GM23338 (cell line): ENCODE measurements at regions not wholly inside any gene's neighbourhood (a gene's known extent, or its start where the extent isn't known, plus 50 kb on each side); places are given as distances from the start of the nearest gene placed in this dataset.

Experiments used
- ATAC-seq: fragments of 200-7000 bp; cut with Tn5 transposase; 3 replicates; pipeline ENCODE4 v1.9.1; 2020
- DNase-seq: peaks from one replicate; pipeline ENCODE4 v3.0.0-alpha.2; 2015; ENCODE audit warnings: low spot score
- H2AFZ ChIP-seq: fragments of 200-600 bp; sonication (generic); 2 replicates; pipeline ENCODE4 v1.8.0; 2016; ENCODE audit warnings: antibody characterized with exemption, mild to moderate bottlenecking, moderate library complexity
- H3F3A ChIP-seq: fragments of 200-600 bp; sonication (generic); replicated peaks from 2 replicates; pipeline ENCODE4 v1.8.0; 2017; ENCODE audit warnings: antibody characterized with exemption, mixed run types, low read depth
- H3K27ac ChIP-seq: fragments of 200-600 bp; sonication (generic); 2 replicates; pipeline ENCODE4 v1.6.1; 2016; ENCODE audit warnings: low read depth
- H3K27me3 ChIP-seq: fragments of 200-600 bp; sonication (generic); 2 replicates; pipeline ENCODE4 v1.8.0; 2016; ENCODE audit warnings: mild to moderate bottlenecking, mixed run types, moderate library complexity; ENCODE audit not compliant: insufficient read depth
- H3K36me3 ChIP-seq: fragments of 200-600 bp; sonication (generic); 2 replicates; pipeline ENCODE4 v1.8.0; 2016; ENCODE audit warnings: mild to moderate bottlenecking; ENCODE audit not compliant: insufficient read depth
- H3K4me1 ChIP-seq: fragments of 200-600 bp; sonication (generic); 2 replicates; pipeline ENCODE4 v1.8.0; 2016; ENCODE audit warnings: mild to moderate bottlenecking, moderate library complexity; ENCODE audit not compliant: insufficient read depth
- H3K4me2 ChIP-seq: fragments of 200-600 bp; sonication (generic); 2 replicates; pipeline ENCODE4 v1.7.1; 2017; ENCODE audit warnings: mixed run types
- H3K4me3 ChIP-seq: fragments of 200-600 bp; sonication (generic); 2 replicates; pipeline ENCODE4 v1.6.1; 2016; ENCODE audit warnings: mixed run types
- H3K79me2 ChIP-seq: fragments of 200-600 bp; sonication (generic); replicated peaks from 2 replicates; pipeline ENCODE4 v1.8.0; 2017; ENCODE audit warnings: mild to moderate bottlenecking; ENCODE audit not compliant: insufficient read depth
- H3K9me2 ChIP-seq: fragments of 200-600 bp; sonication (generic); 2 replicates; pipeline ENCODE4 v1.8.0; 2017; ENCODE audit not compliant: insufficient read depth
- H4K20me1 ChIP-seq: fragments of 200-600 bp; sonication (generic); replicated peaks from 2 replicates; pipeline ENCODE4 v1.8.0; 2017; ENCODE audit warnings: mild to moderate bottlenecking; ENCODE audit not compliant: insufficient read depth
- H3K27ac Mint-ChIP-seq: 2 replicates; pipeline ENCODE4 v1.8.0; 2020; ENCODE audit warnings: inconsistent platforms, mild to moderate bottlenecking, moderate library complexity, mixed read lengths
- H3K27me3 Mint-ChIP-seq: 3 replicates; pipeline ENCODE4 v1.8.0; 2022; ENCODE audit warnings: low read depth, mild to moderate bottlenecking, moderate library complexity, mixed read lengths, inconsistent platforms; ENCODE audit not compliant: insufficient read depth, poor library complexity
- H3K36me3 Mint-ChIP-seq: 3 replicates; pipeline ENCODE4 v1.8.0; 2021; ENCODE audit warnings: low read depth, mild to moderate bottlenecking, inconsistent platforms, moderate library complexity, mixed read lengths
- H3K4me1 Mint-ChIP-seq: 3 replicates; pipeline ENCODE4 v1.8.0; 2020; ENCODE audit warnings: mild to moderate bottlenecking, inconsistent platforms, mixed read lengths
- H3K4me3 Mint-ChIP-seq: 3 replicates; pipeline ENCODE4 v1.8.0; 2021; ENCODE audit warnings: moderate library complexity, mild to moderate bottlenecking, inconsistent platforms, mixed read lengths
- H3K9me3 Mint-ChIP-seq: 3 replicates; pipeline ENCODE4 v1.8.0; 2020; ENCODE audit warnings: moderate library complexity, mild to moderate bottlenecking, inconsistent platforms, mixed read lengths
- JUNB ChIP-seq: IDR thresholded peaks from one replicate; pipeline ENCODE4 v1.6.1; 2016; ENCODE audit warnings: antibody characterized with exemption; ENCODE audit not compliant: unreplicated experiment
- STAT1 ChIP-seq: IDR thresholded peaks from one replicate; pipeline ENCODE4 v1.6.1; 2016; ENCODE audit warnings: antibody characterized with exemption; ENCODE audit not compliant: unreplicated experiment
- ZNF114 ChIP-seq: fragments of 250-450 bp; sonication (Bioruptor Pico); IDR thresholded peaks from 2 replicates; pipeline ENCODE4 v1.5.0; 2020; ENCODE audit warnings: mild to moderate bottlenecking, moderate library complexity
- TF ChIP-seq, protein P1 (sequence below): fragments of 250-450 bp; sonication (Bioruptor Pico); IDR thresholded peaks from 2 replicates; pipeline ENCODE4 v1.5.0; 2020; ENCODE audit warnings: mild to moderate bottlenecking, moderate library complexity
- TF ChIP-seq, protein P2 (sequence below): IDR thresholded peaks from 2 replicates; pipeline ENCODE4 v1.6.1; 2016; ENCODE audit warnings: antibody characterized with exemption
- TF ChIP-seq, protein P3 (sequence below), 2 experiments: fragments of 200-600 bp in 1 of 2; sonication (generic) in 1 of 2; conservative IDR thresholded peaks; 2 replicates each; pipeline versions ENCODE4 v1.5.1 to v1.6.1; 2016 to 2017; ENCODE audit warnings: antibody characterized with exemption in 2 of 2, low read depth in 2 of 2, mild to moderate bottlenecking in 2 of 2, moderate library complexity in 1 of 2

DNA sequence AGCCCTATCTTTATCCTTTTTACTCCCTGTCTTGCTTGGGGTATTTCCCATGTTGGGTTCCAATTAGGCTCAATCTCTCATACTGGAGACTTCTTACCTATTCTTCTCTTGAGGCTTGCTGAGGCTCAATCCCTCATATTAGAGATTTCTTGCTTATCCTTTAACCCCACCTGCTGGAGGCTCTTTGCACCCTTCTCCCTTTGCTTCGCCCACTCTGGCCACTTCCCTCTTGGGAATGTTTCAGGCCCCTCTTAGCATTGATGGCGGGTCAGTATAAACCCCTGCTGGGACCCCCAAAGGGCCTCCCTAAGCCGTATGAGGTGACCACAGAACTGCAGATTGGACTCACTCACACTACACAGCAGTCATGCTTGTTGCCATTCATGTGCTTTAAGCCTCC is 69.3 kb upstream of the CDK20 start (continued):
- TF ChIP-seq, protein P1, sequence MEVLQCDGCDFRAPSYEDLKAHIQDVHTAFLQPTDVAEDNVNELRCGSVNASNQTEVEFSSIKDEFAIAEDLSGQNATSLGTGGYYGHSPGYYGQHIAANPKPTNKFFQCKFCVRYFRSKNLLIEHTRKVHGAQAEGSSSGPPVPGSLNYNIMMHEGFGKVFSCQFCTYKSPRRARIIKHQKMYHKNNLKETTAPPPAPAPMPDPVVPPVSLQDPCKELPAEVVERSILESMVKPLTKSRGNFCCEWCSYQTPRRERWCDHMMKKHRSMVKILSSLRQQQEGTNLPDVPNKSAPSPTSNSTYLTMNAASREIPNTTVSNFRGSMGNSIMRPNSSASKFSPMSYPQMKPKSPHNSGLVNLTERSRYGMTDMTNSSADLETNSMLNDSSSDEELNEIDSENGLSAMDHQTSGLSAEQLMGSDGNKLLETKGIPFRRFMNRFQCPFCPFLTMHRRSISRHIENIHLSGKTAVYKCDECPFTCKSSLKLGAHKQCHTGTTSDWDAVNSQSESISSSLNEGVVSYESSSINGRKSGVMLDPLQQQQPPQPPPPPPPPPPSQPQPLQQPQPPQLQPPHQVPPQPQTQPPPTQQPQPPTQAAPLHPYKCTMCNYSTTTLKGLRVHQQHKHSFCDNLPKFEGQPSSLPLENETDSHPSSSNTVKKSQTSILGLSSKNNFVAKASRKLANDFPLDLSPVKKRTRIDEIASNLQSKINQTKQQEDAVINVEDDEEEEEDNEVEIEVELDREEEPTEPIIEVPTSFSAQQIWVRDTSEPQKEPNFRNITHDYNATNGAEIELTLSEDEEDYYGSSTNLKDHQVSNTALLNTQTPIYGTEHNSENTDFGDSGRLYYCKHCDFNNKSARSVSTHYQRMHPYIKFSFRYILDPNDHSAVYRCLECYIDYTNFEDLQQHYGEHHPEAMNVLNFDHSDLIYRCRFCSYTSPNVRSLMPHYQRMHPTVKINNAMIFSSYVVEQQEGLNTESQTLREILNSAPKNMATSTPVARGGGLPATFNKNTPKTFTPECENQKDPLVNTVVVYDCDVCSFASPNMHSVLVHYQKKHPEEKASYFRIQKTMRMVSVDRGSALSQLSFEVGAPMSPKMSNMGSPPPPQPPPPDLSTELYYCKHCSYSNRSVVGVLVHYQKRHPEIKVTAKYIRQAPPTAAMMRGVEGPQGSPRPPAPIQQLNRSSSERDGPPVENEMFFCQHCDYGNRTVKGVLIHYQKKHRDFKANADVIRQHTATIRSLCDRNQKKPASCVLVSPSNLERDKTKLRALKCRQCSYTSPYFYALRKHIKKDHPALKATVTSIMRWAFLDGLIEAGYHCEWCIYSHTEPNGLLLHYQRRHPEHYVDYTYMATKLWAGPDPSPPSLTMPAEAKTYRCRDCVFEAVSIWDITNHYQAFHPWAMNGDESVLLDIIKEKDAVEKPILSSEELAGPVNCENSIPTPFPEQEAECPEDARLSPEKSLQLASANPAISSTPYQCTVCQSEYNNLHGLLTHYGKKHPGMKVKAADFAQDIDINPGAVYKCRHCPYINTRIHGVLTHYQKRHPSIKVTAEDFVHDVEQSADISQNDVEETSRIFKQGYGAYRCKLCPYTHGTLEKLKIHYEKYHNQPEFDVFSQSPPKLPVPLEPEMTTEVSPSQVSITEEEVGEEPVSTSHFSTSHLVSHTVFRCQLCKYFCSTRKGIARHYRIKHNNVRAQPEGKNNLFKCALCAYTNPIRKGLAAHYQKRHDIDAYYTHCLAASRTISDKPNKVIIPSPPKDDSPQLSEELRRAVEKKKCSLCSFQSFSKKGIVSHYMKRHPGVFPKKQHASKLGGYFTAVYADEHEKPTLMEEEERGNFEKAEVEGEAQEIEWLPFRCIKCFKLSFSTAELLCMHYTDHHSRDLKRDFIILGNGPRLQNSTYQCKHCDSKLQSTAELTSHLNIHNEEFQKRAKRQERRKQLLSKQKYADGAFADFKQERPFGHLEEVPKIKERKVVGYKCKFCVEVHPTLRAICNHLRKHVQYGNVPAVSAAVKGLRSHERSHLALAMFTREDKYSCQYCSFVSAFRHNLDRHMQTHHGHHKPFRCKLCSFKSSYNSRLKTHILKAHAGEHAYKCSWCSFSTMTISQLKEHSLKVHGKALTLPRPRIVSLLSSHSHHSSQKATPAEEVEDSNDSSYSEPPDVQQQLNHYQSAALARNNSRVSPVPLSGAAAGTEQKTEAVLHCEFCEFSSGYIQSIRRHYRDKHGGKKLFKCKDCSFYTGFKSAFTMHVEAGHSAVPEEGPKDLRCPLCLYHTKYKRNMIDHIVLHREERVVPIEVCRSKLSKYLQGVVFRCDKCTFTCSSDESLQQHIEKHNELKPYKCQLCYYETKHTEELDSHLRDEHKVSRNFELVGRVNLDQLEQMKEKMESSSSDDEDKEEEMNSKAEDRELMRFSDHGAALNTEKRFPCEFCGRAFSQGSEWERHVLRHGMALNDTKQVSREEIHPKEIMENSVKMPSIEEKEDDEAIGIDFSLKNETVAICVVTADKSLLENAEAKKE (CRISPR knock-in tag): no peak
- no peak for TF ChIP-seq JUNB
- TF ChIP-seq, protein P2, sequence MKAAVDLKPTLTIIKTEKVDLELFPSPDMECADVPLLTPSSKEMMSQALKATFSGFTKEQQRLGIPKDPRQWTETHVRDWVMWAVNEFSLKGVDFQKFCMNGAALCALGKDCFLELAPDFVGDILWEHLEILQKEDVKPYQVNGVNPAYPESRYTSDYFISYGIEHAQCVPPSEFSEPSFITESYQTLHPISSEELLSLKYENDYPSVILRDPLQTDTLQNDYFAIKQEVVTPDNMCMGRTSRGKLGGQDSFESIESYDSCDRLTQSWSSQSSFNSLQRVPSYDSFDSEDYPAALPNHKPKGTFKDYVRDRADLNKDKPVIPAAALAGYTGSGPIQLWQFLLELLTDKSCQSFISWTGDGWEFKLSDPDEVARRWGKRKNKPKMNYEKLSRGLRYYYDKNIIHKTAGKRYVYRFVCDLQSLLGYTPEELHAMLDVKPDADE: no peak
- TF ChIP-seq STAT1: no peak

DNA sequence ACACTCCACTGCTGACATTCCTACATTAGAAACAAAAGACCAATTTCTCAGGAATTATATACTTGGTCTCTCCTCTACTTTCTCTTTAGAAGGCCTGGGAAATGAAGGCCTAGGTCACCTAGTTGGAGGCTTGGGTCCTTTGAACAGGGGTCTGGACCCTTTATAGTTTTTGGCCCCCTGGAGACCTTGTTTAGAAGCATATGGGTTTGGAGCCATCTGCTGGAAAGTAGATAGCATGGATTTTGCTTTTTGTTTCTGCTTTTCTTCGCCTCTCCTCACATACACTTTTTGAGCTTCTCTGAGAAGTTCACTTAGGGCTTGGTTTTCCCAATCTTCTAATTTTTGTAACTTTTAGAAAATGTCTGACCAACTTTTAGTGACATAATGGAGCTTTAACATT is 67.1 kb upstream of the CDK20 start:
- no peak for TF ChIP-seq ZNF114 (CRISPR knock-in tag)
- TF ChIP-seq, protein P3, sequence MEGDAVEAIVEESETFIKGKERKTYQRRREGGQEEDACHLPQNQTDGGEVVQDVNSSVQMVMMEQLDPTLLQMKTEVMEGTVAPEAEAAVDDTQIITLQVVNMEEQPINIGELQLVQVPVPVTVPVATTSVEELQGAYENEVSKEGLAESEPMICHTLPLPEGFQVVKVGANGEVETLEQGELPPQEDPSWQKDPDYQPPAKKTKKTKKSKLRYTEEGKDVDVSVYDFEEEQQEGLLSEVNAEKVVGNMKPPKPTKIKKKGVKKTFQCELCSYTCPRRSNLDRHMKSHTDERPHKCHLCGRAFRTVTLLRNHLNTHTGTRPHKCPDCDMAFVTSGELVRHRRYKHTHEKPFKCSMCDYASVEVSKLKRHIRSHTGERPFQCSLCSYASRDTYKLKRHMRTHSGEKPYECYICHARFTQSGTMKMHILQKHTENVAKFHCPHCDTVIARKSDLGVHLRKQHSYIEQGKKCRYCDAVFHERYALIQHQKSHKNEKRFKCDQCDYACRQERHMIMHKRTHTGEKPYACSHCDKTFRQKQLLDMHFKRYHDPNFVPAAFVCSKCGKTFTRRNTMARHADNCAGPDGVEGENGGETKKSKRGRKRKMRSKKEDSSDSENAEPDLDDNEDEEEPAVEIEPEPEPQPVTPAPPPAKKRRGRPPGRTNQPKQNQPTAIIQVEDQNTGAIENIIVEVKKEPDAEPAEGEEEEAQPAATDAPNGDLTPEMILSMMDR (conservative IDR thresholded peaks at IDR 0.05; ENCODE audit: low read depth in 2 of 2): peak; percentile 73 to 76
- H3K4me1 ChIP-seq: peaks cover 6% of the 10 kb centered on the region; the same call in 1 of the 2 replicates
- Mint-ChIP-seq H3K27ac (no peak overlapping the region), H3K9me3 (peaks cover 84% of the 10 kb centered on the region), H3K4me3 (no peak overlapping the region), H3K4me1 (peaks cover 7% of the 10 kb centered on the region), H3K36me3 (peaks cover 57% of the 10 kb centered on the region), H3K27me3 (peaks cover 22% of the 10 kb centered on the region)
- no peaks in the 10 kb centered on the region for H4K20me1 ChIP-seq
- ATAC-seq (peak; percentile 56; the same call in 2 of the 3 replicates), DNase-seq (peak; percentile 68)
- no peaks in the 10 kb centered on the region for H3K79me2 ChIP-seq
- H3K4me3 ChIP-seq: no peak overlapping the region
- H3K27ac ChIP-seq: no peak overlapping the region
- H3F3A ChIP-seq: no peaks in the 10 kb centered on the region
- peaks cover 28% of the 10 kb centered on the region for H3K36me3 ChIP-seq
- no peaks in the 10 kb centered on the region for H3K27me3 ChIP-seq
- H3K9me2 ChIP-seq: peaks cover 5% of the 10 kb centered on the region; the same call in 1 of the 2 replicates
- no peak overlapping the region for H3K4me2 ChIP-seq
- no peak overlapping the region for H2AFZ ChIP-seq
